Nephron (organoid): ENCODE measurements at regions not wholly inside any gene's neighbourhood (a gene's known extent, or its start where the extent isn't known, plus 50 kb on each side); places are given as distances from the start of the nearest gene placed in this dataset.
"Not testable (repeated sequence)": the region's sequence is repeated elsewhere in the genome, so short reads cannot be mapped to it uniquely, and the experiment has no call there.

ENCODE experiments used
- H3K27ac Mint-ChIP-seq, 3 experiments: 2 replicates each; pipeline ENCODE4 v1.8.0; 2020; ENCODE audit warnings: mixed read lengths in 3 of 3, mild to moderate bottlenecking in 2 of 3, moderate library complexity in 1 of 3
- H3K27me3 Mint-ChIP-seq: 2 replicates; pipeline ENCODE4 v1.8.0; 2021; ENCODE audit warnings: low read depth, mild to moderate bottlenecking, moderate library complexity, mixed read lengths
- H3K36me3 Mint-ChIP-seq: 2 replicates; pipeline ENCODE4 v1.8.0; 2020; ENCODE audit warnings: low read depth, mixed read lengths
- H3K4me1 Mint-ChIP-seq: 2 replicates; pipeline ENCODE4 v1.8.0; 2020; ENCODE audit warnings: mixed read lengths
- H3K4me3 Mint-ChIP-seq, 3 experiments: 2 replicates each; pipeline ENCODE4 v1.8.0; 2020; ENCODE audit warnings: mild to moderate bottlenecking in 3 of 3, mixed read lengths in 3 of 3, moderate library complexity in 2 of 3
- H3K9me3 Mint-ChIP-seq: 2 replicates; pipeline ENCODE4 v1.8.0; 2020; ENCODE audit warnings: mixed read lengths
- TF ChIP-seq, protein P1 (sequence below), 3 experiments: fragments of 200-600 bp; sonication (generic); IDR thresholded peaks; one replicate each; pipeline ENCODE4 v1.5.0; 2021; ENCODE audit warnings: antibody characterized with exemption in 3 of 3; ENCODE audit not compliant: unreplicated experiment in 3 of 3

GRCh38 chr19:22526661-22527272, 104.6 kb upstream of the ZNF98 start:
- TF ChIP-seq, protein P1, sequence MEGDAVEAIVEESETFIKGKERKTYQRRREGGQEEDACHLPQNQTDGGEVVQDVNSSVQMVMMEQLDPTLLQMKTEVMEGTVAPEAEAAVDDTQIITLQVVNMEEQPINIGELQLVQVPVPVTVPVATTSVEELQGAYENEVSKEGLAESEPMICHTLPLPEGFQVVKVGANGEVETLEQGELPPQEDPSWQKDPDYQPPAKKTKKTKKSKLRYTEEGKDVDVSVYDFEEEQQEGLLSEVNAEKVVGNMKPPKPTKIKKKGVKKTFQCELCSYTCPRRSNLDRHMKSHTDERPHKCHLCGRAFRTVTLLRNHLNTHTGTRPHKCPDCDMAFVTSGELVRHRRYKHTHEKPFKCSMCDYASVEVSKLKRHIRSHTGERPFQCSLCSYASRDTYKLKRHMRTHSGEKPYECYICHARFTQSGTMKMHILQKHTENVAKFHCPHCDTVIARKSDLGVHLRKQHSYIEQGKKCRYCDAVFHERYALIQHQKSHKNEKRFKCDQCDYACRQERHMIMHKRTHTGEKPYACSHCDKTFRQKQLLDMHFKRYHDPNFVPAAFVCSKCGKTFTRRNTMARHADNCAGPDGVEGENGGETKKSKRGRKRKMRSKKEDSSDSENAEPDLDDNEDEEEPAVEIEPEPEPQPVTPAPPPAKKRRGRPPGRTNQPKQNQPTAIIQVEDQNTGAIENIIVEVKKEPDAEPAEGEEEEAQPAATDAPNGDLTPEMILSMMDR (IDR thresholded peaks at IDR 0.05; ENCODE audit: unreplicated experiment in 3 of 3) = no peak
- Mint-ChIP-seq H3K4me1 (no peaks in the 10 kb centered on the region), H3K9me3 (peaks cover 65% of the 10 kb centered on the region), H3K4me3 (no peak overlapping the region), H3K27ac (no peak overlapping the region), H3K36me3 (no peaks in the 10 kb centered on the region), H3K27me3 (no peaks in the 10 kb centered on the region)

DNA sequence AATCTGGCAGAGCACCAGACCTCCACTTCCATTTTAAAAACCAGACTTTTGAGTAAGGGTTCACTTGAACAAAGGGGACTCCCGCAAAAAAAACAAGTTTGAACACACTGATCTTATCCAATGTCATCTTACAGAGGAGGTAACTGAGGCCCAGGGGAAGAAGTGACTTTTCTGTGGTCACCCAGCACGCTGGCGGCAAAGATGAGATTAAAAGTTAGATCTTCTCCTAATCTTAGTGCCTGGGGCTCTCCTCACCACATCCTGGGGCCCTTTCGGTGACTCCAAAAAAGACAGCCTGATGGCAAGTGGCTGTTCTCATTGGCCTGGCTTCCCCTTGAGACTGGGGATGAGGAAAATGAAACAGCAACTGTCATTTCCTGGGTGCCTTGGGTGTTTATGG, 101.8 kb upstream of the ZNF98 start:
- Mint-ChIP-seq H3K36me3 (peaks cover 5% of the 10 kb centered on the region), H3K4me1 (no peaks in the 10 kb centered on the region), H3K4me3 (no peak overlapping the region), H3K27ac (no peak overlapping the region), H3K27me3 (no peaks in the 10 kb centered on the region), H3K9me3 (peaks cover 69% of the 10 kb centered on the region)
- TF ChIP-seq, protein P1 (IDR thresholded peaks at IDR 0.05; ENCODE audit: unreplicated experiment in 3 of 3) = no peak

DNA sequence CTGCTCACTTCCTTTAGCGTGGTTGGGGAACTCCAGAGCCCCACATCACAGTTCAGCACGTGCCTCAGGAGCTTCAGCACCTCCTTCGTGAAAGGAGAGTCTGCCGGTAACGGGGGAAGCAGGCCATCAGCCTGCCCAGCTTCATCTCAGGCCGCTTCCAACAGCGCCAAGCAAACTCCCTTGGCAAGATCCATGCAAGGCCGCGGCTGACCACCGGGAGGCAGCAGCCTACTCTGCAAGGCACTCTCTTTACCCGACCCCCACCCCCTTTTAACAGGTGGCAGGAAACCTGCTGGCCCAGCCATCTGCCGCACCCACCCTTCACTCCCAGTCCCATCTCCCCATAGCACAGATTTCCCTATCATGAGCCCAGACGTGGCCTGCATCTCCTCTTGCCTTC, 97.4 kb upstream of the ZNF98 start:
- not testable (repeated sequence) for H3K27ac Mint-ChIP-seq, H3K27me3 Mint-ChIP-seq, H3K36me3 Mint-ChIP-seq, H3K4me1 Mint-ChIP-seq, H3K4me3 Mint-ChIP-seq
- H3K9me3 Mint-ChIP-seq = peaks cover 54% of the 10 kb centered on the region

GRCh38 chr19:22519152-22519551, 97.0 kb upstream of the ZNF98 start:
- no peaks in the 10 kb centered on the region for H3K4me1 Mint-ChIP-seq
- H3K27ac Mint-ChIP-seq = no peak overlapping the region
- TF ChIP-seq, protein P1 (IDR thresholded peaks at IDR 0.05; ENCODE audit: unreplicated experiment in 3 of 3) = no peak
- H3K4me3 Mint-ChIP-seq = no peak overlapping the region
- no peaks in the 10 kb centered on the region for H3K27me3 Mint-ChIP-seq
- H3K36me3 Mint-ChIP-seq = peaks cover 5% of the 10 kb centered on the region
- peaks cover 52% of the 10 kb centered on the region for H3K9me3 Mint-ChIP-seq

DNA sequence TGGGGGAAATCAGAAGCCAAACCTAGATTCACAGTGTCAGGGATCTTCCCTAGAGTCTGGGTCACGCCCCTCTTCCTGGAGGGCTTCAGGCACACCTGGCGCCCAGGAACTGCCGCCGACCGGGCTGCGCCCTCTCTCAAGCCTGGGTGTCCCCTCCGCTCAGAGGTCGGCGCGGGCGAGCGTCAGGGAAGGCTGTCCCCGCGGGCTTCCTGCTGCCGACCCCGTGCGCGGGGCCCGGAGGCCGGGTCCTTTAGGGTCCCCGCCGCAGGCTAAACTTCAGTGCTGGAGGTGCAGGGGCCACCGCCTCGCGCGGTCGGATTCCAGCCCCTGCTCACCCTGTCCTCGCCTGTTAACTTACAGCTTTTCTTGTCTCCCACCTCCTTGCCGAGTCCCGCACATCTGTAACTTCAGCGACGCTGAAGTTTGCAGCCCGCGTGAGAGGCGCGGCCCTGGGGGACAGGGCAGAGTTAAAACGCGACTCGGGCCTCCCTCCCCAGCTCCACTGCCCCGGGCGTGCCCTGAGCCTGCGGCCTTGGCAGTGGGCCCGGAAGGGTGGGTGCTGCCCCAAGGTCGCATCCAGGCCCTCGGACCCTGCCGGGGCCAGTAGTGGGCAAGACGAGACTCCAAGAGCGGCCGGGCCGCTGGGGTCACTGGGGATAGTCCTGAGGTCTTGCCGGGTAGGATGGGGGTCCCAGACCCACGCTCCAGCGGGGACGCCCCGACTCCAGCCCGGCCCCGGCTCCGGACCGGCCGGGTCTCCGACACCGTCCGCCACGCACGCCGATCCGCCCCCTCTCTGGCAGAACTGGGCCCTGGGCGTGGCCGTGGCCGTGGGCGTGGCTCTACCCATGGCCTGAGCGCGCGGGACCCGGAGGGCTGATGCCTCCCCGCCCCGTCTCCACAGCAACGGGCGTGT, 95.6 kb upstream of the ZNF98 start:
- Mint-ChIP-seq H3K4me3 (no peak overlapping the region), H3K27me3 (no peaks in the 10 kb centered on the region), H3K36me3 (peaks cover 9% of the 10 kb centered on the region), H3K9me3 (peaks cover 52% of the 10 kb centered on the region), H3K4me1 (no peaks in the 10 kb centered on the region), H3K27ac (no peak overlapping the region)
- TF ChIP-seq, protein P1 (IDR thresholded peaks at IDR 0.05; ENCODE audit: unreplicated experiment in 3 of 3) = no peak

GRCh38 chr19:22515435-22515834, 93.3 kb upstream of the ZNF98 start:
- H3K27ac Mint-ChIP-seq = no peak overlapping the region
- no peak overlapping the region for H3K4me3 Mint-ChIP-seq
- H3K27me3 Mint-ChIP-seq = no peaks in the 10 kb centered on the region
- H3K36me3 Mint-ChIP-seq = peaks cover 5% of the 10 kb centered on the region
- no peaks in the 10 kb centered on the region for H3K4me1 Mint-ChIP-seq
- H3K9me3 Mint-ChIP-seq = peaks cover 56% of the 10 kb centered on the region
- TF ChIP-seq, protein P1 (IDR thresholded peaks at IDR 0.05; ENCODE audit: unreplicated experiment in 3 of 3) = no peak
